GM23338 (cell line): ENCODE measurements at regions not wholly inside any gene's neighbourhood (a gene's known extent, or its start where the extent isn't known, plus 50 kb on each side); places are given as distances from the start of the nearest gene placed in this dataset.

Source experiments
- ATAC-seq: fragments of 200-7000 bp; cut with Tn5 transposase; 3 replicates; pipeline ENCODE4 v1.9.1; 2020
- DNase-seq: peaks from one replicate; pipeline ENCODE4 v3.0.0-alpha.2; 2015; ENCODE audit warnings: low spot score
- H2AFZ ChIP-seq: fragments of 200-600 bp; sonication (generic); 2 replicates; pipeline ENCODE4 v1.8.0; 2016; ENCODE audit warnings: antibody characterized with exemption, mild to moderate bottlenecking, moderate library complexity
- H3F3A ChIP-seq: fragments of 200-600 bp; sonication (generic); replicated peaks from 2 replicates; pipeline ENCODE4 v1.8.0; 2017; ENCODE audit warnings: antibody characterized with exemption, mixed run types, low read depth
- H3K27ac ChIP-seq: fragments of 200-600 bp; sonication (generic); 2 replicates; pipeline ENCODE4 v1.6.1; 2016; ENCODE audit warnings: low read depth
- H3K27me3 ChIP-seq: fragments of 200-600 bp; sonication (generic); 2 replicates; pipeline ENCODE4 v1.8.0; 2016; ENCODE audit warnings: mild to moderate bottlenecking, mixed run types, moderate library complexity; ENCODE audit not compliant: insufficient read depth
- H3K36me3 ChIP-seq: fragments of 200-600 bp; sonication (generic); 2 replicates; pipeline ENCODE4 v1.8.0; 2016; ENCODE audit warnings: mild to moderate bottlenecking; ENCODE audit not compliant: insufficient read depth
- H3K4me1 ChIP-seq: fragments of 200-600 bp; sonication (generic); 2 replicates; pipeline ENCODE4 v1.8.0; 2016; ENCODE audit warnings: mild to moderate bottlenecking, moderate library complexity; ENCODE audit not compliant: insufficient read depth
- H3K4me2 ChIP-seq: fragments of 200-600 bp; sonication (generic); 2 replicates; pipeline ENCODE4 v1.7.1; 2017; ENCODE audit warnings: mixed run types
- H3K4me3 ChIP-seq: fragments of 200-600 bp; sonication (generic); 2 replicates; pipeline ENCODE4 v1.6.1; 2016; ENCODE audit warnings: mixed run types
- H3K79me2 ChIP-seq: fragments of 200-600 bp; sonication (generic); replicated peaks from 2 replicates; pipeline ENCODE4 v1.8.0; 2017; ENCODE audit warnings: mild to moderate bottlenecking; ENCODE audit not compliant: insufficient read depth
- H3K9me2 ChIP-seq: fragments of 200-600 bp; sonication (generic); 2 replicates; pipeline ENCODE4 v1.8.0; 2017; ENCODE audit not compliant: insufficient read depth
- H4K20me1 ChIP-seq: fragments of 200-600 bp; sonication (generic); replicated peaks from 2 replicates; pipeline ENCODE4 v1.8.0; 2017; ENCODE audit warnings: mild to moderate bottlenecking; ENCODE audit not compliant: insufficient read depth
- H3K27ac Mint-ChIP-seq: 2 replicates; pipeline ENCODE4 v1.8.0; 2020; ENCODE audit warnings: inconsistent platforms, mild to moderate bottlenecking, moderate library complexity, mixed read lengths
- H3K27me3 Mint-ChIP-seq: 3 replicates; pipeline ENCODE4 v1.8.0; 2022; ENCODE audit warnings: low read depth, mild to moderate bottlenecking, moderate library complexity, mixed read lengths, inconsistent platforms; ENCODE audit not compliant: insufficient read depth, poor library complexity
- H3K36me3 Mint-ChIP-seq: 3 replicates; pipeline ENCODE4 v1.8.0; 2021; ENCODE audit warnings: low read depth, mild to moderate bottlenecking, inconsistent platforms, moderate library complexity, mixed read lengths
- H3K4me1 Mint-ChIP-seq: 3 replicates; pipeline ENCODE4 v1.8.0; 2020; ENCODE audit warnings: mild to moderate bottlenecking, inconsistent platforms, mixed read lengths
- H3K4me3 Mint-ChIP-seq: 3 replicates; pipeline ENCODE4 v1.8.0; 2021; ENCODE audit warnings: moderate library complexity, mild to moderate bottlenecking, inconsistent platforms, mixed read lengths
- H3K9me3 Mint-ChIP-seq: 3 replicates; pipeline ENCODE4 v1.8.0; 2020; ENCODE audit warnings: moderate library complexity, mild to moderate bottlenecking, inconsistent platforms, mixed read lengths
- CTCF ChIP-seq, 2 experiments: fragments of 200-600 bp in 1 of 2; sonication (generic) in 1 of 2; conservative IDR thresholded peaks; 2 replicates each; pipeline versions ENCODE4 v1.5.1 to v1.6.1; 2016 to 2017; ENCODE audit warnings: antibody characterized with exemption in 2 of 2, low read depth in 2 of 2, mild to moderate bottlenecking in 2 of 2, moderate library complexity in 1 of 2
- EZH2 ChIP-seq: fragments of 200-600 bp; sonication (generic); IDR thresholded peaks from one replicate; pipeline ENCODE4 v1.8.0; 2017; ENCODE audit warnings: antibody characterized with exemption, mild to moderate bottlenecking, low read depth; ENCODE audit not compliant: unreplicated experiment
- EZH2phosphoT487 ChIP-seq: fragments of 200-600 bp; sonication (generic); IDR thresholded peaks from one replicate; pipeline ENCODE4 v1.8.1; 2018; ENCODE audit warnings: antibody characterized with exemption; ENCODE audit not compliant: unreplicated experiment
- NANOG ChIP-seq: IDR thresholded peaks from 2 replicates; pipeline ENCODE4 v1.6.1; 2016; ENCODE audit warnings: antibody characterized with exemption, borderline replicate concordance
- POLR2AphosphoS5 ChIP-seq: IDR thresholded peaks from 2 replicates; pipeline ENCODE4 v1.6.1; 2016; ENCODE audit warnings: antibody characterized with exemption, low read depth
- STAT1 ChIP-seq: IDR thresholded peaks from one replicate; pipeline ENCODE4 v1.6.1; 2016; ENCODE audit warnings: antibody characterized with exemption; ENCODE audit not compliant: unreplicated experiment
- ZNF114 ChIP-seq: fragments of 250-450 bp; sonication (Bioruptor Pico); IDR thresholded peaks from 2 replicates; pipeline ENCODE4 v1.5.0; 2020; ENCODE audit warnings: mild to moderate bottlenecking, moderate library complexity
- ZNF462 ChIP-seq: fragments of 250-450 bp; sonication (Bioruptor Pico); IDR thresholded peaks from 2 replicates; pipeline ENCODE4 v1.5.0; 2020; ENCODE audit warnings: mild to moderate bottlenecking, moderate library complexity

- Histone ChIP-seq H3K36me3 (no peaks in the 10 kb centered on the region), H3K4me3 (no peak overlapping the region), H3K79me2 (no peaks in the 10 kb centered on the region), H3K27me3 (no peaks in the 10 kb centered on the region), H2AFZ (peak overlapping the region; percentile 19; the same call in 1 of the 2 replicates), H4K20me1 (no peaks in the 10 kb centered on the region), H3F3A (no peaks in the 10 kb centered on the region), H3K4me1 (peaks cover 22% of the 10 kb centered on the region), H3K4me2 (peak overlapping the region; percentile 66), H3K27ac (peak overlapping the region; percentile 85), H3K9me2 (0 out of 2 replicates have a peak, but pooled peaks cover 3% of the 10 kb centered on the region)
- Mint-ChIP-seq H3K9me3 (peaks cover 4% of the 10 kb centered on the region; the same call in 1 of the 3 replicates), H3K36me3 (no peaks in the 10 kb centered on the region), H3K27ac (peak overlapping the region; percentile 78), H3K4me1 (peaks cover 31% of the 10 kb centered on the region), H3K27me3 (peaks cover 2% of the 10 kb centered on the region), H3K4me3 (peak overlapping the region; percentile 45; the same call in 1 of the 3 replicates)
- no peak for TF ChIP-seq EZH2
- TF ChIP-seq NANOG: no peak
- TF ChIP-seq EZH2phosphoT487: no peak
- TF ChIP-seq ZNF462 (CRISPR knock-in tag): no peak
- TF ChIP-seq STAT1: no peak
- TF ChIP-seq CTCF (conservative IDR thresholded peaks at IDR 0.05; ENCODE audit: low read depth in 2 of 2): no peak
- TF ChIP-seq POLR2AphosphoS5: no peak
- TF ChIP-seq ZNF114 (CRISPR knock-in tag): no peak
- DNase-seq (no peak), ATAC-seq (no peak)
Measured at GRCh38 chr12:115873451-115874082, 403.9 kb downstream of the MED13L start.
